Dendritic cell treated with granulocyte-macrophage colony-stimulating factor and Interleukin-4, amounts not matched to agents 40 ng/mL and 50 ng/mL, for 4 days (primary cell): ENCODE measurements at regions not wholly inside any gene's neighbourhood (a gene's known extent, or its start where the extent isn't known, plus 50 kb on each side); places are given as distances from the start of the nearest gene placed in this dataset.

Experiments
- H3K27ac Mint-ChIP-seq: one replicate; pipeline ENCODE4 v1.8.0; 2022; ENCODE audit warnings: mild to moderate bottlenecking, mixed read lengths
- H3K27me3 Mint-ChIP-seq: one replicate; pipeline ENCODE4 v1.8.0; 2022; ENCODE audit warnings: mild to moderate bottlenecking, mixed read lengths
- H3K36me3 Mint-ChIP-seq: one replicate; pipeline ENCODE4 v1.8.0; 2022; ENCODE audit warnings: low read depth, mixed read lengths
- H3K4me1 Mint-ChIP-seq: one replicate; pipeline ENCODE4 v1.8.0; 2022; ENCODE audit warnings: low read depth, mixed read lengths
- H3K4me3 Mint-ChIP-seq: one replicate; pipeline ENCODE4 v1.8.0; 2022; ENCODE audit warnings: mild to moderate bottlenecking, moderate library complexity, mixed read lengths
- H3K9me3 Mint-ChIP-seq: one replicate; pipeline ENCODE4 v1.8.0; 2022; ENCODE audit warnings: mixed read lengths
- intact Hi-C: fragments of 100-400 bp; cut with micrococcal nuclease; formaldehyde crosslinking; loops from one replicate; pipeline ENCODE4 v1.15.0; 2022

DNA sequence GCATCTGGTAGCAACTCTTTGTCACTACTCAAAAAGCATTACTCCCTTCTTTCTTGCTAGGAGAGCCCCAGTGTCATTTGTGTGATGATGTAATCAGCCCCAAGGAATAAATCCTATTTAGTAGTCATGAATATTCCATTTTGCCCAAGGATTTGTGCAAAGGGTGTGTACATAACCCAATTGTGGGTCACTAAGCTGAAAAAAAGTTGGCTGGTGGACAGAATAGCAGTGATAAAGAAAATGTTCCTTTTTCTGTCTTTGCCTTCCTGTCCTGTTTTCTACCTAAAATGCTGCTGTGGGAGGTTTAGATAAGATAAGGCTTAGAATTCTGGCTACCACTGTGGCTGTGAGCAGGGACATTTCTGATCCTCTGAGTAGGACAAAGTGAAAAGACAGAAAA lies 223.1 kb upstream of the ITGA1 start:
- Mint-ChIP-seq H3K9me3 (no peaks in the 10 kb centered on the region), H3K4me3 (no peak overlapping the region), H3K27me3 (no peaks in the 10 kb centered on the region), H3K4me1 (no peaks in the 10 kb centered on the region), H3K36me3 (no peaks in the 10 kb centered on the region), H3K27ac (no peak overlapping the region)
- intact Hi-C loops: no loop called here

DNA sequence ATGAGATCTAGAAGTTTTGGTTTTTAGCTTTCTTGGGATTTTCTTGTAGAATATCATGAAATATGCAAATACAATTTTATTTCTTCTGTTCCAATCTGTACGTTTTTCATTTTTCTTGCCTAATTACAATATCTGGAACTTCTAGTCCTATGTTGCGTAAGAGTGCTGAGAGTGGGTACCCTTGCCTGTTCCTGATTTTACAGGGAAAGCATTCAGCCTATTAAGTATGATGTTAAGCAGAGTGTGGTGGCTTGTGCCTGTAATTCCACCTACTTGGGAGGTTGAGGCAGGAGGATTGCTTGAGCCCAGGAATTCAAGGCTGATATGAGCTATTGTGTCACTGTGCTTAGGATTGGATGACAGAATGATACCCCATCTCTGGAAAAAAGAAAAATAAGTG lies 210.2 kb upstream of the ITGA1 start:
- H3K36me3 Mint-ChIP-seq: no peaks in the 10 kb centered on the region
- no peaks in the 10 kb centered on the region for H3K27me3 Mint-ChIP-seq
- intact Hi-C loops: no loop called here
- H3K9me3 Mint-ChIP-seq: peaks cover 5% of the 10 kb centered on the region
- H3K27ac Mint-ChIP-seq: no peak overlapping the region
- no peaks in the 10 kb centered on the region for H3K4me1 Mint-ChIP-seq
- no peak overlapping the region for H3K4me3 Mint-ChIP-seq

DNA sequence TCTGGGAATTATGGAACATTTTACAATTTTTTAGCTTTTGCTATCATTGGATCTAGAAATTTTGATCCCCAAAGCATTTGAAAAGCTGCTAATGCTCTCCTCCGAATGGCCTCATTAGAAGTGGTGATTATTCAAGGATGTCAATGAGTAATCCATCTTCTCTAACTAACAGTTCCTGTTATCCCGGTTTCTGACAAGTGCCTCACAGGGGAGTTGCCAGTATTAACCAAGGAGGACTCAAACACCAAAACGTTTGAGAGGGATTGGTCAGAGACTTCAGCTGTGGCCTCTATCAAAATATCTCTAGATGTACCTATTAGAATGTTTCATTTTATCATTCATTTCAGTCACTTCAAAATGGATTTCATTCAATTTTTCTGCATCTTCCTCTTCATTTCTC lies 208.3 kb upstream of the ITGA1 start:
- no peak overlapping the region for H3K4me3 Mint-ChIP-seq
- H3K4me1 Mint-ChIP-seq: no peaks in the 10 kb centered on the region
- H3K9me3 Mint-ChIP-seq: peaks cover 5% of the 10 kb centered on the region
- no peaks in the 10 kb centered on the region for H3K36me3 Mint-ChIP-seq
- intact Hi-C loops: no loop called here
- H3K27me3 Mint-ChIP-seq: no peaks in the 10 kb centered on the region
- no peak overlapping the region for H3K27ac Mint-ChIP-seq

DNA sequence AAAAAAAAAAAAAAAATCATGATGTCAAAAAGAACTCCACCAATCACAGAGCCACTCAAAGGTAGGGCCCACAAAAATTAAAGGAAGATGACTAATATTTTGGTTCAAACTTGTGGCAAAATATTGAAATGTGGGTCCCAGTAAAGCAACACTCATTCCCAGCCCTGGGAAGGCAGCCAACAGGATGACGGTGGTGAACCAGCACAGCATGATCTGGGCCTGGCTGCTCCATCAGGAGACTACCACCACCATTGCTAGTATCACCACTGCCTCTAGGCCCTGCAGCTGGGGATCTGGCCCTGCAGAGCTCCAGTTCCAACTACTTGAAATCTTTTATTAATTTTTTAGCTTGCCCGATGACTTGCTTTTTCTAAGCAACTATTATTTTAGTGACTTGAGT lies 206.8 kb upstream of the ITGA1 start:
- intact Hi-C loops: no loop called here
- Mint-ChIP-seq H3K27ac (no peak overlapping the region), H3K4me1 (no peaks in the 10 kb centered on the region), H3K9me3 (peaks cover 5% of the 10 kb centered on the region), H3K27me3 (no peaks in the 10 kb centered on the region), H3K4me3 (no peak overlapping the region), H3K36me3 (no peaks in the 10 kb centered on the region)

DNA sequence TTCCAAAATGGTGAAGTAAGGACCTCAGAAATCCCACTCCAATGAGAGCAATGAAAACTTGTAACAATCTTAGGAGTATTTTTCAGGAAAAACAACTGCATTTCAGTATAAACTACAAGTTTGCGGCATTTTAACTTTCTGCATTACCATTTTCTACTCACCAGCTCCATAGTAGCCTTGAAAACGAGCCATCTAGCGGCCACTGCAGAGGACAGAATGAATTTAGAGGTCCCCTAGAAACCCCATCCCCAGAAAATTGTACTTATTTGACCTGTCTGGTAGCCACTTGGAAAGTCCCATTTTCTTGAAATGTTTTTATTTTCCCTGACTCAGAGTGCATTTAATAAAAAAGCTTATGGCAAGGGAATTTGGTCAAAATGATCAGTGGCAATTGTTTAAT lies 205.4 kb upstream of the ITGA1 start:
- Mint-ChIP-seq H3K36me3 (no peaks in the 10 kb centered on the region), H3K9me3 (peaks cover 5% of the 10 kb centered on the region), H3K27ac (no peak overlapping the region), H3K4me3 (no peak overlapping the region), H3K4me1 (no peaks in the 10 kb centered on the region), H3K27me3 (no peaks in the 10 kb centered on the region)
- intact Hi-C loops: no loop called here

DNA sequence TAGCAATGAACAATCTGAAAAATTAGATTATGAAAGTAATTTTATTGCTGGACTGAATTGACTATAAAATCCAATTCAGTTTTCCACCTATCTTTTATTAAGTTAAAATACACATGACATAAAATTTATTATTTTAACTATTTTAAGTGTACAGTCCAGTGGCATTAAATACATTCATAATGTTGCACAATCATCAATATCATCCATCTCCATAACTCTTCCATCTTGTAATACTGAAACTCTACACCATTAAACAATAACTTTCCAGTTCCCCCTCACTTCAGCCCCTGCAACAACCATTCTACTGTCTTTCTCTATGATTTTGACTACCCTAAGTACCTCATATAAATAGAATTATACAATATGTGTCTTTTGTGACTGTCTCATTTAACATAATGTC lies 200.6 kb upstream of the ITGA1 start:
- Mint-ChIP-seq H3K9me3 (no peaks in the 10 kb centered on the region), H3K4me1 (no peaks in the 10 kb centered on the region), H3K4me3 (no peak overlapping the region), H3K27ac (no peak overlapping the region), H3K27me3 (no peaks in the 10 kb centered on the region), H3K36me3 (no peaks in the 10 kb centered on the region)
- intact Hi-C loops: no loop called here

DNA sequence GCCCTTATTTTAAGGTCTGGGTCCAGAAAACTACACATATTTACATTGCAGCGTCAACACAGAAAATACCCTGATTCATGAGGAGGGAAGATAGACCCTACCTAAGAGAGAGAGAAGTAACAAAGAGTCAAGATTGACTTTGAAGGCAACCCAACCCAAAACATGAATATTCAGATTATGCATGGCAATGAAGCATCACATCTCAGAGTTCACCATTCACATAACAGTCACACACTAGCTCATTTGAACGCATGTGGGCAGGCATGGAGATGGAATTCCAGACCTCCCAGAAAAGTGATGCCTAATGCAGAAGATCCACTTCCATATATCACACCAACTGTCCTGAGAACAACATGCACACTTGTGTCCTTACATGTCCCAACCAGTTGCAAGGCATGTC lies 190.1 kb upstream of the ITGA1 start:
- H3K9me3 Mint-ChIP-seq: no peaks in the 10 kb centered on the region
- no peak overlapping the region for H3K27ac Mint-ChIP-seq
- H3K4me1 Mint-ChIP-seq: no peaks in the 10 kb centered on the region
- intact Hi-C loops: no loop called here
- no peak overlapping the region for H3K4me3 Mint-ChIP-seq
- no peaks in the 10 kb centered on the region for H3K27me3 Mint-ChIP-seq
- no peaks in the 10 kb centered on the region for H3K36me3 Mint-ChIP-seq

DNA sequence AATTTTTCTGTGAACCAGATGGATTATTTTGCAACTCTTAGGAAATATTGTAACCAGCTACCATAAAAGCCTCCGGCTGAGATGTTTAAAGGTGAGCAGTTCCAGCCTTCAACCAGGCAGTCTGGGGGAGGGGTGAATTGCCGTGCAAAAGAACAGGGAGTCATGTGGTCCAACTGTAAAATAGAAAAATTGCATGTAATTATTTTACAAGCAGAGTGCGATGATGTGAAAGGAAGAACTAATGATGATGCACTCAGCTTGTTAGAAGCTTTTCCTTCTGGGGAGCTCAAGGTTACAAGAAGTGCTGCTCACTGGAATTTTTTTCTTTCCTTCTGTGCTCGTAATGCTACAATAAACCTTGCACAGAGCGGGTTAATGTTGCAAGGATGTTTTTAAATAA lies 188.7 kb upstream of the ITGA1 start:
- Mint-ChIP-seq H3K9me3 (no peaks in the 10 kb centered on the region), H3K27me3 (no peaks in the 10 kb centered on the region), H3K4me1 (no peaks in the 10 kb centered on the region), H3K4me3 (no peak overlapping the region), H3K27ac (no peak overlapping the region), H3K36me3 (no peaks in the 10 kb centered on the region)
- intact Hi-C loops: no loop called here

DNA sequence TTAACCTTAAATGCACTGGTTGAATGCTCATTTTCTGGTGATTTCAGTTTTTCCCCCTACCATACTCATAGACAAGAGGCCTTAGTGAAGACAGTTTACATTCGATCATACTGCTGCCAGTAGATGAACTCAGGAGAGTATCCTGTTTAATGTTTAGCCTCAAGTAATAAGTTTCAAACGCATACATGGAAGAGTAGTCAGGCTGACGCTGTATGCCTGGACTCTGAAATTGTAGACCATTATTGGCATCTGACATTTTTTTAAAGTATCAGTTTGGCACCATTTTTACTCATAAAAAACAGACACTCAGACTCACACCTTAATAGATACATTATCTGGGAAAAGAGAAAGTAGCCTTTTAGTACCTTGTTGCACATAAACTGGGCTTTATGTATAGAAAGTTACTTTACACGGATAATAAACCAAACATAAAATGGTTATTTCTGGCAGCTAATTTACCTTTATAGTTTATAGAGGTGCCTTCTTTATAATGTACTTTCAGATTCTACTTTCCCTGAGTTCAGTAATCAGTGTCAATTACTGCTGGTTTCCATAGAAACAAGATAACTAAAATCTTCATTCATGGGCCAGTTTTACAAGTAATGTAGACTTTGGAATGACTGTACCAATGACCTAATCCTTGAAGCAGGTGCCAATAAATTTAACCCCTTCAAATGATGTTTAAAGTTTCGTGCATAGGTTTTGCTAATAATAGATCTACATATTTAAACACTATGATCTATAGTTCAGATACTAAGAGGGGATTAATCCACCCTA lies 183.8 kb upstream of the ITGA1 start:
- intact Hi-C loops: no loop called here
- Mint-ChIP-seq H3K4me3 (no peak overlapping the region), H3K36me3 (no peaks in the 10 kb centered on the region), H3K4me1 (no peaks in the 10 kb centered on the region), H3K9me3 (peaks cover 2% of the 10 kb centered on the region), H3K27me3 (no peaks in the 10 kb centered on the region), H3K27ac (no peak overlapping the region)

DNA sequence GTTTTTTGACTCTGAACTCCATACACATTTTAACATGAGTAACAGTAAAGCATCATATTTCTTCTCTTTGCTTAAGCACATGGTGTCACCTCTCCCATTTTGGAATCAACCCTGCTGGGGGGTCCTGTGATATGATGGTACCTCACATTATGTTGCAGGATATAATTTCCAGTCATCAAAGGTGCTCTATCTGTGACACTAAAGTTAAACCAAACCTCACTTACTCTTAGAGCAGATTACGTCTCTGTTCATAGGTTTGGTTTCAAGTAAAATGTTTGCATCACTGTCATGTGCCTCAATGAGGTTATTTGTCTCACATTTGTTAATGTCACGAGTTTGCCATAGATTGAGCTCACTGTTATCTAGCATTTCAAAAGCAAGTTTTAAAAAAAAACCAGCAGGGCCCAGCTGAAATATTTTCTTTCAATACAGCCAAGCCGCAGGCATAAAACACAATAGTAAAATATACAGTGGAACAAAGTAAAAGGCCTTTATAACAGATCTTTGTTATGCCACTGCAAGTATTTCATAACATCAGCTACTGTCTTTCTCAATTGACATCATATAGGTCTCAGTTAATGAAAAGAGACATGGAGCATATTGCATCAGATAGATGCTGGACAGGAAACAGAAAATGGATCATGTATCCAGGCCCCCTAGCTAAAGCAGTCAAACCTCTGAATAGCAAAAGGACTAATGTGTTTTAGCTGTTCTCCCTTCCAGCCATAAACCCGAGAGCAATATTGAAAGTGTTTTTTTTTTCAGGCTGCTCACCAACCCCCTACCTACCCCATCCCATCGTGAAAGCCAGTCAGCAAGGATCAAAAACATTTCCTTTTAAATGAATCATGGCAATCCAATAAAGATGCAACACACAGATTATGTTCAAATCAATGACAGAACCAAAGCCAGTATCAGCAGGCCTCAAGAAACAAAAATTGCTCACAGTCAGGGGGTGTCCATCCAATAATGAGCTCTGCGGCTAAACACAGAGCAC lies 182.1 kb upstream of the ITGA1 start:
- Mint-ChIP-seq H3K9me3 (peaks cover 8% of the 10 kb centered on the region), H3K27me3 (no peaks in the 10 kb centered on the region), H3K27ac (no peak overlapping the region), H3K4me3 (no peak overlapping the region), H3K36me3 (no peaks in the 10 kb centered on the region), H3K4me1 (no peaks in the 10 kb centered on the region)
- intact Hi-C loops: no loop called here

DNA sequence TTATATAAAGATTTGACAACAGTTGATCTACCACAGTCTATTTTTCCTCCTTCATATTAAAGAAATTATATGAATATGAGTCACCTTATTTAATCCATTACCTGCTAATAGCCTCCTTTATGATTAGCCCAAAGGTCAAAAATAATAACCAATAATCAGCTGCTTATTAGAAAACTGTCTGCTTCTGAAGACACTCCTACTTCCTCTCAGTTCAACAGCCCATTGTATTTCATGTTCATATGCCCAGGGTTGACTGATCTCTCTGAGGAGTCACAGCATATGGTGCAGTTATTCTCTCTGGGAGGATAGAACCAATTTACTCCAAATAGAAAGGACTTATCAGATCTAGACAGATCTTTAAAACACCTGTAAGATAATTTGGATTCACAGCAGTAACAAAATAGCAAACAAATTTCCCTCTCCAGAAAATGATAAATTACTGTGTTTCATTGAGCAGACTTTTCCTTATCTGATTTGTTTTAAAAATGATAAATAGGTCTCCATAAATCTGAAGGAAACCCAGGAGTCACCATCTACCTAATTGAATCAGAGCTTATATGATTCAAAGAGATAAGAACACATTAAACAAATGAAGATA lies 180.4 kb upstream of the ITGA1 start:
- H3K27ac Mint-ChIP-seq: no peak overlapping the region
- no peak overlapping the region for H3K4me3 Mint-ChIP-seq
- H3K36me3 Mint-ChIP-seq: no peaks in the 10 kb centered on the region
- intact Hi-C loops: no loop called here
- no peaks in the 10 kb centered on the region for H3K4me1 Mint-ChIP-seq
- H3K27me3 Mint-ChIP-seq: no peaks in the 10 kb centered on the region
- peaks cover 17% of the 10 kb centered on the region for H3K9me3 Mint-ChIP-seq

DNA sequence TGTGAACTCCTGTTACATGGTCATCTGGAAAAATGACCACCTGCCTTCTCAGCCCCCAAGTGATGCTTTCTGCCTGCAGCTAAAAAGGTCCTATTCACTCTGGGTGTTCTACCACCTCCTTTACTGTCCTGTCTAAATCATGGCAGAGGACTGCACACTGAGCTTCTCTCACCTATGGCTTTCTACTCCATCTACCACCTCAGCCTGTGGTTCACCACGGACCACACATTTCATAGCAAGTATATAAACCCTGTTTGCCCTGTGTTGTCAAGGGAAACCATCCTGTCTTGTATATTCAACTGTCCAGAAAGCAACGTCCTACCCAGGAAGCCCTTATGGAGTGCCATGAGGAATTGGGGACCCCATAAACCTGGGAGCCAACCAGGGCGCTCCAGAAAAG lies 167.4 kb upstream of the ITGA1 start:
- Mint-ChIP-seq H3K36me3 (no peaks in the 10 kb centered on the region), H3K9me3 (no peaks in the 10 kb centered on the region), H3K27me3 (no peaks in the 10 kb centered on the region), H3K4me3 (no peak overlapping the region), H3K27ac (no peak overlapping the region), H3K4me1 (no peaks in the 10 kb centered on the region)
- intact Hi-C loops: no loop called here

DNA sequence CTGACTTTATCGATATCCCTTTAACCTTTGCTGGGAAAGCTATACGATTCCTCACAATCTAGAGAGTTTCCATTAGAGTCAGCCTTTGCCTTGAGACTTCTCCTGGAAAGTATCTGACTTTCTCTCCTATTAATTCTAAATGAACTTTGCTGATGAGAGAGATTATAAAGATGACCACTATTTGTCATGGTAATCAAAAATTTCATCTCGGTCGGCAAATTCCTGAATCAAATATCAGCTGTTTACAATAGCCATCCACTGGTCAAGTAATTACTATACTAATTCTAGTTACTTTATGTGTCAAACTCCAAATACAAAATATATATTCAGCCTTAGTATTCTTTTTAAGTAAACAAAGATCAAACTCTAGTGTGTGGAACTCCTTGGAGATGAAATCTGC lies 164.4 kb upstream of the ITGA1 start:
- intact Hi-C loops: no loop called here
- H3K9me3 Mint-ChIP-seq: peaks cover 9% of the 10 kb centered on the region
- H3K27me3 Mint-ChIP-seq: no peaks in the 10 kb centered on the region
- H3K36me3 Mint-ChIP-seq: no peaks in the 10 kb centered on the region
- H3K4me3 Mint-ChIP-seq: no peak overlapping the region
- H3K4me1 Mint-ChIP-seq: no peaks in the 10 kb centered on the region
- H3K27ac Mint-ChIP-seq: no peak overlapping the region

DNA sequence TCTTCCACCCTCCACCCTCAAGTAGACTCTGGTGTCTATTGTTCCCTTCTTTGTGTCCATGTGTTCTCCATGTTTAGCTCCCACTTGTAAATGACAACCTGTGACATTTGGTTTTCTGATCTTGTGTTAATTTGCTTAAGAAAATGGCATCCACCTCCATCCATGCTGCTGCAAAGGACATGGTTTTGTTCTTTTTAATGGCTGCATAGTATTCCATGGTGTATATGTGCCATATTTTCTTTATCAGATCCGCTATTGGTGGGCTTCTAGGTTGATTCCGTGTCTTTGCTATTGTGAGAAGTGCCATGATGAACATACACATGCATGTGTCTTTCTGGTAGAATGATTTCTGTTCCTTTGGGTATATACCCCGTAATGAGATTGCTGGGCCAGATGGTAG lies 163.4 kb upstream of the ITGA1 start:
- Mint-ChIP-seq H3K27ac (no peak overlapping the region), H3K27me3 (no peaks in the 10 kb centered on the region), H3K4me1 (no peaks in the 10 kb centered on the region), H3K4me3 (no peak overlapping the region), H3K9me3 (peaks cover 9% of the 10 kb centered on the region), H3K36me3 (no peaks in the 10 kb centered on the region)
- intact Hi-C loops: no loop called here
